ENCODE measurements at regions not wholly inside any gene's neighbourhood (a gene's known extent, or its start where the extent isn't known, plus 50 kb on each side); places are given as distances from the start of the nearest gene placed in this dataset.
"Not testable (repeated sequence)": the region's sequence is repeated elsewhere in the genome, so short reads cannot be mapped to it uniquely, and the experiment has no call there.

DNA sequence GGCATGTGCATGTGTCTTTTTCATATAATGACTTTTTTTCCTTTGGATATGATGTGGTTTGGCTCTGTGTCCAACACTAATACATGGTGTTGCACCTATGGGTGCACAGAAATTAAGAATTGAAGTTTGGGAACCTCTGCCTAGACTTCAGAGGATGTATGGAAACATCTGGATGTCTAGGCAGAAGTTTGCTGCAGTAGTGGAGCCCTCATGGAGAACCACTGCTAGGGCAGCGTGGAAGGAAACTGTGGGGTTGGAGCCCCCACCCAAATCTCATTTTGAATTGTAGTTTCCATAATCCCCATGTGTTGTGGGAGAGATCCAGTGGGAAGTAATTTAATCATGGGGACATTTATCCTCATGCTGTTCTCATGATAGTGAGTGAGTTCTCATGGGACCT is 235.0 kb upstream of the TRPC7 start:
- intact Hi-C loops (cut with DNase I): no loop called here
- no peak for ATAC-seq
- no peak for DNase-seq (ENCODE audit: missing footprints)

- no peak for DNase-seq (ENCODE audit: missing footprints)
- ATAC-seq: no peak
- intact Hi-C loops (cut with DNase I): no loop called here
Observed at GRCh38 chr5:136598802-136599404, 233.6 kb upstream of the TRPC7 start.

GRCh38 chr5:136594416-136594815 is 229.1 kb upstream of the TRPC7 start:
- ATAC-seq (no peak), DNase-seq (ENCODE audit: missing footprints) (no peak)
- intact Hi-C loops (cut with DNase I): no loop called here

- intact Hi-C loops (cut with DNase I): no loop called here
- no peak for ATAC-seq
Observed at GRCh38 chr5:136590581-136590980, 225.2 kb upstream of the TRPC7 start.

DNA sequence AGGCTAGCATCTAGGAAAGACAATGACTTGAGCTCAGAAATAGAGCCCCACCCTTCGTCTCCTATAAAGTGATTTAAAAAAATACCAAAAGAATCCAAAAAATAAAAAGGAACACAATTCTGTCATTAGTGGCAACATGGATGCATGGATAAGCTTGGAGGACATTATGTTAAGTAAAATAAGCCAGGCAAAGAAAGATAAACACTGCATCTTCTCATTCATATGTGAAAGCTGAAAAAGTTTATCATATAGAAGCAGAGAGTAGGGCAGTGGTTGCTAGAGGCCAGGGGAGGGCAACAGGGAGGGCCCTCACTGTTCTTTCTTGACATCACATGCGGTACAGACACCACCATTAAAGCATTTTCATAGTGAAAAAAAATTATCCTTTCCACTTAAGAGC is 220.9 kb upstream of the TRPC7 start:
- DNase-seq (ENCODE audit: missing footprints) (no peak), ATAC-seq (no peak)
- intact Hi-C loops (cut with DNase I): no loop called here

More at GRCh38 chr5:136590581-136590980, 225.2 kb upstream of the TRPC7 start:
- DNase-seq (ENCODE audit: missing footprints): no peak

GRCh38 chr5:136584474-136584873 is 219.1 kb upstream of the TRPC7 start:
- ATAC-seq (no peak), DNase-seq (ENCODE audit: missing footprints) (no peak)
- intact Hi-C loops (cut with DNase I): no loop called here

DNA sequence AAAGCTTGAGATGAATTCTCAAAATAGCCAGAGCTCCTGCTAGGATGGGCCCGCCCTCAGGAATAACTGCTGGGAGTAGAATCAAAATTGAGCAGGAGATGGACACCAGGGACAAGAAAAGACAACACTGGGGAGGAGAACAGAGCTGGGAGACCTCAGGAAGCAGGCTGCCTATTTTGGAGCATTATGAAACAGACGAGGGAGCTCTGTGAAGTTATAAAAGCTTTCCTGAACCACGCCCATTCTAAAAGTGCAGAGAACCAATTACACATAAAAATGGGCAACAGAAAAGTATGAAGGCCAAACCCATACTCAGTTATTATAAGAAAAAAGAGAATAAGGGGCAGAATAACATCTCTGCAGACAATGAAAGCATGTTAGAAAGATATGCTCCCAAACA is 213.9 kb upstream of the TRPC7 start:
- intact Hi-C loops (cut with DNase I): no loop called here
- ATAC-seq: no peak
- DNase-seq (ENCODE audit: missing footprints): no peak

- ATAC-seq; intact Hi-C loops (cut with DNase I); DNase-seq (ENCODE audit: missing footprints): not testable (repeated sequence)
Observed at GRCh38 chr5:136569875-136570274, 204.5 kb upstream of the TRPC7 start.

GRCh38 chr5:136565457-136565856 is 200.1 kb upstream of the TRPC7 start:
- intact Hi-C loops (cut with DNase I); ATAC-seq; DNase-seq (ENCODE audit: missing footprints): not testable (repeated sequence)

GRCh38 chr5:136565050-136565449 is 199.7 kb upstream of the TRPC7 start:
- intact Hi-C loops (cut with DNase I); ATAC-seq; DNase-seq (ENCODE audit: missing footprints): not testable (repeated sequence)

- DNase-seq (ENCODE audit: missing footprints); ATAC-seq; intact Hi-C loops (cut with DNase I): not testable (repeated sequence)
Observed at GRCh38 chr5:136564431-136564830, 199.1 kb upstream of the TRPC7 start.

DNA sequence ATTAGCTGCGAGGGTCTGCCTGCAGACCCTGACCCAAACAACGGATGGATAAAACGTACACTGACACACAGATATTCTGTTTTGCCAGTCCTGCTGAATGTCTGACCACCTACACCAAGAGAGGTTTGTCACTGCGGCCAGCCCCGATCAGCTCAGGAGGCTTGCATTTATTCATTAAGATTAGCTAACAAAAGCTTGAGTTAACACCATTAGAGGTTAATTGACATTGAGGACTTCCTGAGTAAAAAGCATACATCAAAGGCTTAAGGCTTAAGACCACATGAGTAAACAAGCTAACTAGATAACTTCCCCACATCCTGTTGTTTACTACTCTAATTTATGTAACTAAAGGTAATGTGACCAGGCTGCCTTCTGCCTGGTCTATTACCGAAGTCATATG is 198.1 kb upstream of the TRPC7 start:
- DNase-seq (ENCODE audit: missing footprints) (no peak), ATAC-seq (no peak)
- intact Hi-C loops (cut with DNase I): no loop called here

GRCh38 chr5:136560126-136560525 is 194.8 kb upstream of the TRPC7 start:
- ATAC-seq (no peak), DNase-seq (ENCODE audit: missing footprints) (no peak)
- intact Hi-C loops (cut with DNase I): no loop called here

GRCh38 chr5:136559651-136560050 is 194.3 kb upstream of the TRPC7 start:
- ATAC-seq (no peak), DNase-seq (ENCODE audit: missing footprints) (no peak)
- intact Hi-C loops (cut with DNase I): no loop called here

GRCh38 chr5:136547096-136547495 is 181.8 kb upstream of the TRPC7 start:
- DNase-seq (ENCODE audit: missing footprints); intact Hi-C loops (cut with DNase I); ATAC-seq: not testable (repeated sequence)

DNA sequence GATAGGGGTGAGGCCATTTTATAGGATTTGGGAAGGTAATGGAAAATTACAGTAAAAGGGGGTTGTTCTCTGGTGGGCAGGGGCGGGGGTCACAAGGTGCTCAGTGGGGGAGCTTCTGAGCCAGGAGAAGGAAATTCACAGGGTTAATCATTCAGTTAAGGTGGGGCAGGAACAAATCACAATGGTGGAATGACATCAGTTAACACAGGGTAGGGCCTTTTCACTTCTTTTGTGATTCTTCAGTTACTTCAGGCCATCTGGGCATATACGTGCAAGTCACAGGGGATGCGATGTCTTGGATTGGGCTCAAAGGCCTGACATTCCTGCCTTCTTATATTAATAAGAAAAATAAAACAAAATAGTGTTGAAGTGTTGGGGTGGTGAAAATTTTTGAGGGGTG is 181.1 kb upstream of the TRPC7 start:
- DNase-seq (ENCODE audit: missing footprints); ATAC-seq; intact Hi-C loops (cut with DNase I): not testable (repeated sequence)

GRCh38 chr5:136545031-136545430 is 179.7 kb upstream of the TRPC7 start:
- ATAC-seq; DNase-seq (ENCODE audit: missing footprints); intact Hi-C loops (cut with DNase I): not testable (repeated sequence)

- intact Hi-C loops (cut with DNase I): no loop called here
- ATAC-seq (no peak), DNase-seq (ENCODE audit: missing footprints) (no peak)
Observed at GRCh38 chr5:136538534-136538933, 173.2 kb upstream of the TRPC7 start.

- ATAC-seq: no peak
- intact Hi-C loops (cut with DNase I): no loop called here
- DNase-seq (ENCODE audit: missing footprints): no peak
Observed at GRCh38 chr5:136529081-136529480, 163.7 kb upstream of the TRPC7 start.

- intact Hi-C loops (cut with DNase I): no loop called here
- ATAC-seq (no peak), DNase-seq (ENCODE audit: missing footprints) (no peak)
Observed at GRCh38 chr5:136528481-136529030, 163.2 kb upstream of the TRPC7 start.

DNA sequence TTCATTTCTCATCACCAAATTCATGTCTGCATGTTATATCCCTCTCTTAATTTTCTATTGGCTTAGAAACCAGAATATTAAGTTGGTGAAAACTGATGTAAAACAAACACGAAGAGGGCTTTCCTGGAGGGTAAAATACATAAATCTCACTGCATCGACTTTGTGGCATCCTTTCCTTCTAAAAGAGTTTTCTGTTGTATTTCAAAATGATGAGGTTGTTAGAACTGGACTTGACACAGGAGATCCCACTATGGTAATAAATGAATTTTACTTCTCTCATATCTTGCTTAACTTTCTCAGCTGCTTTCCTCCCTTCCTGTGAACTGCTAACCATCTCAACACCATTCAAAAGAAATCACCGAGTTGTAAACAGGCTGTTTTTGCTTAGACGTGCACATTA is 162.0 kb upstream of the TRPC7 start:
- ATAC-seq (no peak), DNase-seq (ENCODE audit: missing footprints) (no peak)
- intact Hi-C loops (cut with DNase I): no loop called here

All from Right ventricle myocardium inferior (tissue), 1 donor.